H9 (cell line): ENCODE measurements at regions not wholly inside any gene's neighbourhood (a gene's known extent, or its start where the extent isn't known, plus 50 kb on each side); places are given as distances from the start of the nearest gene placed in this dataset.

Experiments
- DNase-seq: peaks from one replicate; pipeline ENCODE4 v3.0.0-alpha.2; 2017
- H2AFZ ChIP-seq: one replicate; pipeline ENCODE4 v1.6.1; 2013; ENCODE audit warnings: mild to moderate bottlenecking, low read length, control low read depth, moderate library complexity
- H2AK5ac ChIP-seq: 2 replicates; pipeline ENCODE4 v1.6.1; 2013; ENCODE audit warnings: low read length, control low read depth, mixed read lengths; ENCODE audit not compliant: insufficient read length
- H2BK120ac ChIP-seq: one replicate; pipeline ENCODE4 v1.6.1; 2013; ENCODE audit warnings: low read depth, mild to moderate bottlenecking, low read length, control low read depth, inconsistent platforms; ENCODE audit not compliant: poor library complexity, severe bottlenecking
- H2BK12ac ChIP-seq: 2 replicates; pipeline ENCODE4 v1.6.1; 2013; ENCODE audit warnings: low read length, control low read depth, mixed read lengths, low read depth; ENCODE audit not compliant: insufficient read length
- H2BK15ac ChIP-seq: 2 replicates; pipeline ENCODE4 v1.6.1; 2013; ENCODE audit warnings: low read depth, low read length, control low read depth
- H2BK20ac ChIP-seq: one replicate; pipeline ENCODE4 v1.6.1; 2013; ENCODE audit warnings: low read depth, mild to moderate bottlenecking, low read length, control low read depth, inconsistent platforms; ENCODE audit not compliant: poor library complexity, severe bottlenecking
- H2BK5ac ChIP-seq: 2 replicates; pipeline ENCODE4 v1.6.1; 2013; ENCODE audit warnings: low read length, control low read depth, mixed read lengths; ENCODE audit not compliant: insufficient read length
- H3K14ac ChIP-seq: 2 replicates; pipeline ENCODE4 v1.6.1; 2013; ENCODE audit warnings: low read length, control low read depth; ENCODE audit not compliant: insufficient read depth
- H3K18ac ChIP-seq: 2 replicates; pipeline ENCODE4 v1.6.1; 2013; ENCODE audit warnings: low read depth, mild to moderate bottlenecking, mixed read lengths, low read length, control low read depth; ENCODE audit not compliant: insufficient read length
- H3K23ac ChIP-seq: 2 replicates; pipeline ENCODE4 v1.6.1; 2013; ENCODE audit warnings: low read length, control low read depth, mixed read lengths, low read depth; ENCODE audit not compliant: insufficient read length
- H3K23me2 ChIP-seq: 2 replicates; pipeline ENCODE4 v1.6.1; 2013; ENCODE audit warnings: low read depth, mild to moderate bottlenecking, mixed read lengths, low read length, control low read depth; ENCODE audit not compliant: insufficient read length, poor library complexity, severe bottlenecking
- H3K27ac ChIP-seq: 2 replicates; pipeline ENCODE4 v1.5.1; 2013; ENCODE audit warnings: low read length, control low read depth, mixed read lengths, low read depth; ENCODE audit not compliant: insufficient read length
- H3K27me3 ChIP-seq: 2 replicates; pipeline ENCODE4 v1.6.1; 2013; ENCODE audit warnings: low read length, control low read depth, inconsistent platforms; ENCODE audit not compliant: insufficient read depth
- H3K4ac ChIP-seq: 2 replicates; pipeline ENCODE4 v1.6.1; 2013; ENCODE audit warnings: low read depth, mild to moderate bottlenecking, control low read depth, inconsistent platforms, low read length, moderate library complexity
- H3K4me1 ChIP-seq: 2 replicates; pipeline ENCODE4 v1.6.1; 2013; ENCODE audit warnings: low read length, control low read depth, inconsistent platforms; ENCODE audit not compliant: insufficient read depth
- H3K4me2 ChIP-seq: 2 replicates; pipeline ENCODE4 v1.6.1; 2013; ENCODE audit warnings: low read length, control low read depth, mixed read lengths; ENCODE audit not compliant: insufficient read length, insufficient read depth
- H3K56ac ChIP-seq: 2 replicates; pipeline ENCODE4 v1.6.1; 2013; ENCODE audit warnings: low read depth, mild to moderate bottlenecking, mixed read lengths, low read length, control low read depth; ENCODE audit not compliant: insufficient read length
- H3K79me1 ChIP-seq: 2 replicates; pipeline ENCODE4 v1.6.1; 2013; ENCODE audit warnings: low read depth, mild to moderate bottlenecking, moderate library complexity, low read length, control low read depth, inconsistent platforms; ENCODE audit not compliant: insufficient read depth, poor library complexity, severe bottlenecking
- H3K79me2 ChIP-seq: 2 replicates; pipeline ENCODE4 v1.6.1; 2013; ENCODE audit warnings: low read length, control low read depth, inconsistent platforms; ENCODE audit not compliant: insufficient read depth
- H3K9ac ChIP-seq: 2 replicates; pipeline ENCODE4 v1.6.1; 2013; ENCODE audit warnings: low read length, control low read depth, mixed read lengths; ENCODE audit not compliant: insufficient read length; ENCODE audit errors: extremely low read depth
- H3K9me3 ChIP-seq: one replicate; pipeline ENCODE4 v1.6.1; 2013; ENCODE audit warnings: low read depth, low read length, inconsistent platforms; ENCODE audit not compliant: control insufficient read depth
- H3T11ph ChIP-seq: one replicate; pipeline ENCODE4 v1.6.1; 2013; ENCODE audit warnings: mild to moderate bottlenecking, low read length, control low read depth, inconsistent platforms
- H4K20me1 ChIP-seq: one replicate; pipeline ENCODE4 v1.6.1; 2013; ENCODE audit not compliant: control insufficient read depth, insufficient read length, insufficient read depth
- H4K5ac ChIP-seq: 2 replicates; pipeline ENCODE4 v1.6.1; 2013; ENCODE audit warnings: low read depth, mild to moderate bottlenecking, mixed read lengths, low read length, control low read depth; ENCODE audit not compliant: insufficient read length
- H4K8ac ChIP-seq: replicated peaks from 2 replicates; pipeline ENCODE4 v1.6.1; 2013; ENCODE audit warnings: low read length, control low read depth, mixed read lengths, low read depth; ENCODE audit not compliant: insufficient read length
- H4K91ac ChIP-seq: 2 replicates; pipeline ENCODE4 v1.6.1; 2013; ENCODE audit warnings: low read depth, mild to moderate bottlenecking, moderate library complexity, mixed read lengths, low read length, control low read depth; ENCODE audit not compliant: insufficient read length
- H3K27ac Mint-ChIP-seq, 3 experiments: 2 replicates in 2 of 3; 3 replicates in 1 of 3; pipeline ENCODE4 v1.8.0; 2020 to 2021; ENCODE audit warnings: mixed read lengths in 3 of 3, mild to moderate bottlenecking in 1 of 3, moderate library complexity in 1 of 3
- H3K27me3 Mint-ChIP-seq: 2 replicates; pipeline ENCODE4 v1.8.0; 2021; ENCODE audit warnings: low read depth, mild to moderate bottlenecking, moderate library complexity, mixed read lengths
- H3K36me3 Mint-ChIP-seq, 3 experiments: 2 replicates in 2 of 3; 3 replicates in 1 of 3; pipeline ENCODE4 v1.8.0; 2020 to 2021; ENCODE audit warnings: low read depth in 3 of 3, mixed read lengths in 3 of 3; ENCODE audit not compliant: insufficient read depth in 1 of 3
- H3K4me1 Mint-ChIP-seq, 2 experiments: 2 replicates each; pipeline ENCODE4 v1.8.0; 2020; ENCODE audit warnings: mixed read lengths in 2 of 2
- H3K4me3 Mint-ChIP-seq, 2 experiments: 2 replicates in 1 of 2; 3 replicates in 1 of 2; pipeline ENCODE4 v1.8.0; 2020 to 2021; ENCODE audit warnings: mild to moderate bottlenecking in 2 of 2, mixed read lengths in 2 of 2, moderate library complexity in 1 of 2
- H3K9me3 Mint-ChIP-seq, 2 experiments: 2 replicates in 1 of 2; 3 replicates in 1 of 2; pipeline ENCODE4 v1.8.0; 2020; ENCODE audit warnings: mild to moderate bottlenecking in 2 of 2, mixed read lengths in 2 of 2, moderate library complexity in 1 of 2
- CTCF ChIP-seq: fragments of 200-600 bp; sonication (generic); conservative IDR thresholded peaks from 3 replicates; pipeline ENCODE4 v1.8.0; 2021; ENCODE audit warnings: antibody characterized with exemption, mild to moderate bottlenecking

DNA sequence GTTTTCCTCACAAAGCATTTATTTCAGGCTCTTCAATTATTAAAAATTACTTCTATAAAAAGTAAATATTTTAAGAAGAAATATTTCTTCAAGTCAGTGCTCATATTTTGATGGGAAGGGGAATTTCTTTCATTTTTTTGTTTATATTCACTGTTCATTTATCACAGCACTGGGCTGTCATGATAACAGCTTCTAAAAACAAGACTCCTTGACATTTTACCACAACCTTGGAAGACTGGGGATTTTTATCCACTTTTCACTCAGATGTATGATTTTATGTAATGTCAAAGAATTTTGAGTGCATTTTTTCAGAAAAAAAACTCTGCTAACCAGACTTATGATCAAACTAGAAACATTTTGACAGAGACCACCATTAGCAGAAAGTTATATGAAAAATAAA is 149.7 kb downstream of the PHLDA1 start:
- H3K9me3 ChIP-seq: no peaks in the 10 kb centered on the region
- Mint-ChIP-seq H3K36me3 (no peaks in the 10 kb centered on the region), H3K27ac (no peak overlapping the region), H3K4me1 (peaks cover 46 to 61% of the 10 kb centered on the region in 2 experiments), H3K27me3 (no peaks in the 10 kb centered on the region), H3K9me3 (no peaks in the 10 kb centered on the region), H3K4me3 (no peak overlapping the region)
- no peak overlapping the region for H3K9ac ChIP-seq
- H3K23ac ChIP-seq: no peak overlapping the region
- no peaks in the 10 kb centered on the region for H3K79me2 ChIP-seq
- H3K27me3 ChIP-seq: no peaks in the 10 kb centered on the region
- peaks cover 2% of the 10 kb centered on the region for H3K4me1 ChIP-seq
- H3K23me2 ChIP-seq: no peaks in the 10 kb centered on the region
- TF ChIP-seq CTCF: no peak
- no peak for DNase-seq
- no peak overlapping the region for H2AFZ ChIP-seq
- H4K8ac ChIP-seq: no peak overlapping the region
- no peak overlapping the region for H3K14ac ChIP-seq
- no peaks in the 10 kb centered on the region for H4K20me1 ChIP-seq
- H2BK15ac ChIP-seq: no peak overlapping the region
- no peak overlapping the region for H2BK20ac ChIP-seq
- no peak overlapping the region for H3K56ac ChIP-seq
- H2BK5ac ChIP-seq: no peak overlapping the region
- H3T11ph ChIP-seq: no peak overlapping the region
- no peak overlapping the region for H4K91ac ChIP-seq
- no peak overlapping the region for H3K4me2 ChIP-seq
- no peaks in the 10 kb centered on the region for H3K79me1 ChIP-seq
- no peak overlapping the region for H4K5ac ChIP-seq
- no peak overlapping the region for H3K27ac ChIP-seq
- no peak overlapping the region for H3K4ac ChIP-seq
- H2BK120ac ChIP-seq: no peak overlapping the region
- H3K18ac ChIP-seq: no peak overlapping the region
- no peak overlapping the region for H2AK5ac ChIP-seq
- no peak overlapping the region for H2BK12ac ChIP-seq
